Muscle of leg (tissue), 3 donors: ENCODE measurements at regions not wholly inside any gene's neighbourhood (a gene's known extent, or its start where the extent isn't known, plus 50 kb on each side); places are given as distances from the start of the nearest gene placed in this dataset.

ENCODE experiments used
- DNase-seq: peaks from one replicate; pipeline ENCODE4 v3.0.0; 2013
- H3K27ac ChIP-seq: one replicate; pipeline ENCODE4 v1.5.1; 2013; ENCODE audit warnings: mild to moderate bottlenecking, low read length, control low read depth
- H3K27me3 ChIP-seq: one replicate; pipeline ENCODE4 v1.6.1; 2013; ENCODE audit warnings: low read length; ENCODE audit not compliant: control insufficient read depth, insufficient read depth
- H3K36me3 ChIP-seq: one replicate; pipeline ENCODE4 v1.6.1; 2013; ENCODE audit warnings: low read length; ENCODE audit not compliant: control insufficient read depth, insufficient read depth
- H3K4me1 ChIP-seq: one replicate; pipeline ENCODE4 v1.6.1; 2013; ENCODE audit warnings: low read length; ENCODE audit not compliant: control insufficient read depth, insufficient read depth
- H3K4me3 ChIP-seq: one replicate; pipeline ENCODE4 v1.5.1; 2013; ENCODE audit warnings: low read length, control low read depth
- H3K9me3 ChIP-seq: replicated peaks from 2 replicates; pipeline ENCODE4 v1.6.1; 2013; ENCODE audit warnings: low read depth, low read length; ENCODE audit not compliant: control insufficient read depth
- WGBS: methylation state at CpG from one replicate; pipeline ENCODE4 v1.1.5; 2013; ENCODE audit warnings: missing lambda C conversion rate; ENCODE audit not compliant: insufficient coverage; 5-methylcytosine and 5-hydroxymethylcytosine counted together

- H3K36me3 ChIP-seq, result no peaks in the 10 kb centered on the region
- DNase-seq, result no peak
- no peaks in the 10 kb centered on the region for H3K9me3 ChIP-seq
- no peaks in the 10 kb centered on the region for H3K27me3 ChIP-seq
- H3K4me3 ChIP-seq, result no peak overlapping the region
- no peaks in the 10 kb centered on the region for H3K4me1 ChIP-seq
- H3K27ac ChIP-seq, result no peak overlapping the region
- 81% methylated on average over 7 of the region's 7 CpGs for WGBS
Observed at GRCh38 chr5:163193886-163194285, 243.5 kb upstream of the CCNG1 start.

- no peaks in the 10 kb centered on the region for H3K4me1 ChIP-seq
- H3K27me3 ChIP-seq, result no peaks in the 10 kb centered on the region
- no peak overlapping the region for H3K4me3 ChIP-seq
- H3K27ac ChIP-seq, result no peak overlapping the region
- H3K36me3 ChIP-seq, result no peaks in the 10 kb centered on the region
- DNase-seq, result no peak
- H3K9me3 ChIP-seq, result no peaks in the 10 kb centered on the region
Observed at GRCh38 chr5:163205645-163206044, 231.8 kb upstream of the CCNG1 start.

GRCh38 chr5:163221581-163221980 is 215.8 kb upstream of the CCNG1 start:
- no CpG with 5 or more reads among the region's 4 CpGs for WGBS
- no peak overlapping the region for H3K27ac ChIP-seq
- H3K4me3 ChIP-seq, result no peak overlapping the region
- no peaks in the 10 kb centered on the region for H3K4me1 ChIP-seq
- H3K9me3 ChIP-seq, result no peaks in the 10 kb centered on the region
- H3K36me3 ChIP-seq, result no peaks in the 10 kb centered on the region
- DNase-seq, result no peak
- no peaks in the 10 kb centered on the region for H3K27me3 ChIP-seq

GRCh38 chr5:163222982-163223381 is 214.4 kb upstream of the CCNG1 start:
- Histone ChIP-seq H3K4me1 (no peaks in the 10 kb centered on the region), H3K27me3 (no peaks in the 10 kb centered on the region), H3K27ac (no peak overlapping the region), H3K36me3 (no peaks in the 10 kb centered on the region), H3K9me3 (no peaks in the 10 kb centered on the region), H3K4me3 (no peak overlapping the region)
- WGBS, result no CpG with 5 or more reads among the region's 1 CpG
- no peak for DNase-seq

GRCh38 chr5:163244445-163244987 is 192.9 kb upstream of the CCNG1 start:
- no peaks in the 10 kb centered on the region for H3K27me3 ChIP-seq
- no peaks in the 10 kb centered on the region for H3K4me1 ChIP-seq
- H3K27ac ChIP-seq, result no peak overlapping the region
- H3K36me3 ChIP-seq, result no peaks in the 10 kb centered on the region
- no CpG with 5 or more reads among the region's 2 CpGs for WGBS
- DNase-seq, result no peak
- no peaks in the 10 kb centered on the region for H3K9me3 ChIP-seq
- H3K4me3 ChIP-seq, result no peak overlapping the region

- H3K27me3 ChIP-seq, result no peaks in the 10 kb centered on the region
- WGBS, result 40% methylated on average over 1 of the region's 2 CpGs
- H3K4me3 ChIP-seq, result no peak overlapping the region
- no peaks in the 10 kb centered on the region for H3K9me3 ChIP-seq
- no peak for DNase-seq
- no peaks in the 10 kb centered on the region for H3K4me1 ChIP-seq
- H3K27ac ChIP-seq, result no peak overlapping the region
- no peaks in the 10 kb centered on the region for H3K36me3 ChIP-seq
Observed at GRCh38 chr5:163245584-163245983, 191.8 kb upstream of the CCNG1 start.

GRCh38 chr5:163248333-163248732 is 189.1 kb upstream of the CCNG1 start:
- H3K4me1 ChIP-seq, result no peaks in the 10 kb centered on the region
- no peaks in the 10 kb centered on the region for H3K36me3 ChIP-seq
- no peaks in the 10 kb centered on the region for H3K27me3 ChIP-seq
- H3K9me3 ChIP-seq, result no peaks in the 10 kb centered on the region
- no peak for DNase-seq
- WGBS, result 51% methylated on average over 2 of the region's 2 CpGs
- H3K4me3 ChIP-seq, result no peak overlapping the region
- no peak overlapping the region for H3K27ac ChIP-seq

GRCh38 chr5:163248871-163249270 is 188.5 kb upstream of the CCNG1 start:
- no CpG with 5 or more reads among the region's 4 CpGs for WGBS
- Histone ChIP-seq H3K27me3 (no peaks in the 10 kb centered on the region), H3K4me1 (no peaks in the 10 kb centered on the region), H3K36me3 (no peaks in the 10 kb centered on the region), H3K9me3 (no peaks in the 10 kb centered on the region), H3K4me3 (no peak overlapping the region), H3K27ac (no peak overlapping the region)
- no peak for DNase-seq

GRCh38 chr5:163252950-163253349 is 184.4 kb upstream of the CCNG1 start:
- no peak overlapping the region for H3K4me3 ChIP-seq
- 53% methylated on average over 3 of the region's 5 CpGs for WGBS
- no peaks in the 10 kb centered on the region for H3K9me3 ChIP-seq
- H3K4me1 ChIP-seq, result no peaks in the 10 kb centered on the region
- DNase-seq, result no peak
- H3K36me3 ChIP-seq, result no peaks in the 10 kb centered on the region
- no peak overlapping the region for H3K27ac ChIP-seq
- H3K27me3 ChIP-seq, result no peaks in the 10 kb centered on the region

- Histone ChIP-seq H3K36me3 (no peaks in the 10 kb centered on the region), H3K9me3 (peaks cover 2% of the 10 kb centered on the region), H3K27ac (no peak overlapping the region), H3K4me3 (no peak overlapping the region), H3K27me3 (no peaks in the 10 kb centered on the region), H3K4me1 (no peaks in the 10 kb centered on the region)
- WGBS, result no CpG with 5 or more reads among the region's 2 CpGs
- DNase-seq, result no peak
Observed at GRCh38 chr5:163259495-163259894, 177.9 kb upstream of the CCNG1 start.

- Histone ChIP-seq H3K36me3 (no peaks in the 10 kb centered on the region), H3K4me1 (no peaks in the 10 kb centered on the region), H3K9me3 (peaks cover 2% of the 10 kb centered on the region), H3K27ac (no peak overlapping the region), H3K27me3 (no peaks in the 10 kb centered on the region), H3K4me3 (no peak overlapping the region)
- WGBS, result 71% methylated on average over 1 of the region's 2 CpGs
- no peak for DNase-seq
Observed at GRCh38 chr5:163260471-163260870, 176.9 kb upstream of the CCNG1 start.
